Karpas-422 (cell line): ENCODE measurements at regions not wholly inside any gene's neighbourhood (a gene's known extent, or its start where the extent isn't known, plus 50 kb on each side); places are given as distances from the start of the nearest gene placed in this dataset.
A peak's percentile ranks its signal among the peaks of the same experiment; 100 is the strongest.

Source experiments
- DNase-seq: peaks from one replicate; pipeline ENCODE4 v3.0.0-alpha.2; 2015
- H2AFZ ChIP-seq: fragments of 200-600 bp; sonication (generic); 2 replicates; pipeline ENCODE4 v1.6.1; 2014; ENCODE audit warnings: antibody characterized with exemption, low read length, mixed read lengths
- H3K27ac ChIP-seq: fragments of 200-600 bp; sonication (generic); 2 replicates; pipeline ENCODE4 v1.5.1; 2014; ENCODE audit warnings: mild to moderate bottlenecking, low read length, moderate library complexity
- H3K27me3 ChIP-seq: fragments of 200-600 bp; sonication (generic); 2 replicates; pipeline ENCODE4 v1.6.1; 2014; ENCODE audit warnings: low read length, mixed read lengths
- H3K36me3 ChIP-seq: fragments of 200-600 bp; sonication (generic); 2 replicates; pipeline ENCODE4 v1.6.1; 2014; ENCODE audit warnings: low read length, mixed read lengths; ENCODE audit not compliant: insufficient read depth
- H3K4me1 ChIP-seq: fragments of 200-600 bp; sonication (generic); 2 replicates; pipeline ENCODE4 v1.6.1; 2014; ENCODE audit warnings: mild to moderate bottlenecking, low read length, mixed read lengths
- H3K4me2 ChIP-seq: fragments of 200-600 bp; sonication (generic); 2 replicates; pipeline ENCODE4 v1.6.1; 2014; ENCODE audit warnings: low read length, low read depth, mild to moderate bottlenecking; ENCODE audit not compliant: poor library complexity, severe bottlenecking
- H3K4me3 ChIP-seq: fragments of 200-600 bp; sonication (generic); 2 replicates; pipeline ENCODE4 v1.5.1; 2014; ENCODE audit warnings: mild to moderate bottlenecking, antibody characterized with exemption, low read length, mixed read lengths
- H3K79me2 ChIP-seq: fragments of 200-600 bp; sonication (generic); 2 replicates; pipeline ENCODE4 v1.6.1; 2014; ENCODE audit warnings: mild to moderate bottlenecking, low read length, mixed read lengths
- H3K9ac ChIP-seq: fragments of 200-600 bp; sonication (generic); 2 replicates; pipeline ENCODE4 v1.6.0; 2014; ENCODE audit warnings: low read length
- H3K9me2 ChIP-seq: fragments of 200-600 bp; sonication (generic), shearing (Covaris generic); replicated peaks from 2 replicates; pipeline ENCODE4 v1.6.0; 2014; ENCODE audit warnings: mild to moderate bottlenecking, low read length, moderate library complexity; ENCODE audit not compliant: insufficient read depth
- H3K9me3 ChIP-seq: fragments of 300-700, 200-600 bp; sonication (generic); 2 replicates; pipeline ENCODE4 v1.6.1; 2014; ENCODE audit warnings: low read length, mixed read lengths
- H4K20me1 ChIP-seq: fragments of 200-600 bp; sonication (generic); 2 replicates; pipeline ENCODE4 v1.6.1; 2014; ENCODE audit warnings: mild to moderate bottlenecking, antibody characterized with exemption, low read length, low read depth; ENCODE audit not compliant: insufficient read depth

DNA sequence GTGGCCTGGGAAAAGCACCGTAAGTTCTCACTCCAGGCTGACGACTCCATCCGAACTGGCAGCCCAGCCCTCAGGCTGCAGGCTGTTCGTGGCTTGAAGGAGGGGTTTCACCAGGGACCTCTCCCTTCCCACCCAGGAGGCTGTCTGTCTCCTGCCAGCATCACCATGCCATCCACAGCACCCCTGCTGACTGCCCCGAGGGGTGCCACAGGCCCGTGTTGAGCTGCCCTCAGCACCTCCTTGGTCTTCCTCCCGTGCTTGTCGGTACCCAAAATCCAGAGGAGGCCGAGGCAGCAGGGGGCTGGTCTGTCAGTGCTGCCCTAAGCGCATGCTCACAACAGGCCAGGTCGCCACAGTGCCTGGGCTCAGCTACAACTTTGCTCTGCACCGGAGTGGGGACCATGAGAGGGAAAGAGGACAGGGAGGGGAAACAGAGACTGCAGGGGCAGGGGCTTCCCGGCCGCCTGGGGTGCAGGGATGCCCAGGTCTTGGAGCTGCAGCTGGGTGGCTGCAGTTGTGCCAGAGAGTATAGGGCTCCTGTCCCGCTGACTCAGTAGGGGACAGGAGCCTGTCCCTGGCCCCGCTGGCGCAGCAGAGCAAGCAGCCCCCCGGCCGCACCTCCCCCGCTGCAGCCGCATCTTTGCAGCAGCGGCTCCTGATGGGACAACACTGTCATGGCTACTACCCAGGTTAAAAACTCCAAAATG, 963.7 kb upstream of the CRIM1 start:
- DNase-seq: no peak
- H3K4me3 ChIP-seq: no peak overlapping the region
- H3K27ac ChIP-seq: no peak overlapping the region
- H3K9me2 ChIP-seq: no peaks in the 10 kb centered on the region
- no peak overlapping the region for H2AFZ ChIP-seq
- no peaks in the 10 kb centered on the region for H3K27me3 ChIP-seq
- 0 out of 2 replicates have a peak, but pooled peaks cover 3% of the 10 kb centered on the region for H3K9me3 ChIP-seq
- no peaks in the 10 kb centered on the region for H3K4me1 ChIP-seq
- H3K79me2 ChIP-seq: no peaks in the 10 kb centered on the region
- H3K36me3 ChIP-seq: no peaks in the 10 kb centered on the region
- H3K9ac ChIP-seq: no peak overlapping the region
- H3K4me2 ChIP-seq: no peak overlapping the region
- no peaks in the 10 kb centered on the region for H4K20me1 ChIP-seq

DNA sequence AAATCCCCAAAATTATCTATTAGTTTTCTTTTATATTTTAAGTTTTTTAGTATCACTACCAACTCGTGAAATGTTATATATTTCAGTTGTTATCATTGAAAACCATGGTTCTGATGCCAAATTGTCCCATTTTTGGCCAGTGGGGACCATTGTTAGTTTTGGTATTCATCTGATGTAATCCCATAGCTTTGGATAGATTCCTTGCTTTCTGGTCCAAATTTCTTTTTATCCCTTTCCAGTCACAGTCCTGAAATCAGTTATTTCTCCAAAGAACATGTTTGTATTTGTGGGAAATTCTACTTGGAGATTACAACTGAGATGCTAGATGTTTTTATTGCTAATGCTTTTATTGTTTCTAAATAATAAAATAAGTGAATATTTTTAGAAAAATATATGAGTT, 976.8 kb upstream of the CRIM1 start:
- H3K4me3 ChIP-seq: no peak overlapping the region
- H3K4me1 ChIP-seq: no peaks in the 10 kb centered on the region
- H3K4me2 ChIP-seq: no peak overlapping the region
- no peak for DNase-seq
- H3K9me2 ChIP-seq: no peaks in the 10 kb centered on the region
- H4K20me1 ChIP-seq: no peaks in the 10 kb centered on the region
- H3K9ac ChIP-seq: no peak overlapping the region
- no peaks in the 10 kb centered on the region for H3K36me3 ChIP-seq
- no peaks in the 10 kb centered on the region for H3K27me3 ChIP-seq
- H3K79me2 ChIP-seq: no peaks in the 10 kb centered on the region
- H3K27ac ChIP-seq: no peak overlapping the region
- H2AFZ ChIP-seq: no peak overlapping the region
- 0 out of 2 replicates have a peak, but pooled peaks cover 3% of the 10 kb centered on the region for H3K9me3 ChIP-seq

DNA sequence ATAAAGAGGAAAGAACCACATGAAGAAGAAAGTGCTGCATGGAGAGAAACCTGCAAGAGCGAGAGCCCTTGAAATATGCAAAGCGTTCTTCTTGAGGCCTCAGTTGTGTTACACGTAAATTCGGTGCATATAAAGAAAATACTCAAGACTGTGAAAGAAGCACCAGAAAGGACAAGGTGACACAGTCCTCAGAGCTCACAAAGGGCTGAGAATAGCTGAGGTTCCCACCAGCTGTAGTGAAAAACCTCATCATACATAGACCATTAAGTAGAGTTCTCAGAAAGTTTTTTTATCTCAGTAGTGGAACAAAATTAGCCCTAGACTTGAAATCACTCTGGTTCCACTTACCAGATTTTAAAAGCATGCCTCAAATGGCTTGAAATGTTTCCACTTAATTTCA, 980.7 kb upstream of the CRIM1 start:
- H3K4me2 ChIP-seq: no peak overlapping the region
- no peak overlapping the region for H2AFZ ChIP-seq
- H3K9me2 ChIP-seq: no peaks in the 10 kb centered on the region
- no peaks in the 10 kb centered on the region for H4K20me1 ChIP-seq
- no peaks in the 10 kb centered on the region for H3K79me2 ChIP-seq
- no peak overlapping the region for H3K9ac ChIP-seq
- H3K27me3 ChIP-seq: no peaks in the 10 kb centered on the region
- H3K36me3 ChIP-seq: no peaks in the 10 kb centered on the region
- no peak for DNase-seq
- H3K9me3 ChIP-seq: no peaks in the 10 kb centered on the region
- no peak overlapping the region for H3K4me3 ChIP-seq
- H3K4me1 ChIP-seq: no peaks in the 10 kb centered on the region
- H3K27ac ChIP-seq: no peak overlapping the region

DNA sequence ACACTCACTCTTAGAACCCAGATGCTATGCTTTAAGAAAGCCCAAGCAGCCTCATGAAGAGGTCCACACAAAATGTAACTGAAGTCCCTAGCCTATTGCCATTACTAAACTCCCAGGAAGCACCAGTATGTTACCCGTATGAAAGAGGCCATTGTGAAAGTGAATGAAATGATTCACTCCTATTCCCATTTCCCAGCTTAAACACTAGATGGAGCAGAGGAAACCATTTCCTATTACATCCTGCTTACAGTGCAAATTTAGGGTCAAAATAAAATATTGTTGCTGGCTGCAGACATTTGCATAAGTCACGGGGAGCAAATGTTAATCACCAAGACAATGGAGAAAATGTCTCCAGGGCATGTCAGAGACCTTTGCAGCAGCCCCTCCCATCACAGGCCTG, 989.7 kb upstream of the CRIM1 start:
- Histone ChIP-seq H2AFZ (no peak overlapping the region), H3K9ac (no peak overlapping the region), H4K20me1 (no peaks in the 10 kb centered on the region), H3K4me1 (no peaks in the 10 kb centered on the region), H3K36me3 (no peaks in the 10 kb centered on the region), H3K4me3 (no peak overlapping the region), H3K27me3 (no peaks in the 10 kb centered on the region), H3K79me2 (no peaks in the 10 kb centered on the region), H3K27ac (no peak overlapping the region), H3K9me3 (peaks cover 14% of the 10 kb centered on the region; the same call in 1 of the 2 replicates), H3K9me2 (no peaks in the 10 kb centered on the region), H3K4me2 (no peak overlapping the region)
- DNase-seq: no peak

DNA sequence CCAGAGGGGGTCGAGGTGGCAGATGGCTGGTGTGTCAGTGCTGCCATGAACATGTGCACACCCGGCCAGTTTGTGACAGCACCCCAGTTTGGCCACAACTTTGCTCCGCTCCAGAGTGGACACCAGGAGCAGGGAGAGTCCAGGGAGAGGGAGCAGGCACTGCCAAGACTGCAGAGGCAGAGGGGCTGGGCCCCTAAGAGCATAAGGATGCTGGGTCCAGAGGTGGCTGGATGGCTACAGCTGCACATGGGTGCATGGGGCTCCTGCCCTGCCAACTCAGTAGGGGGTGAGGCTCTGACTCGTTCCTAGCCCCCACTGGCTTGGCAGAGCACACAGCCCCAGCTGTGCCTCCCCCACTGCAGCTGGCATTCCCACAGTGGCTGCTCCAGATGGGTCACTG, 999.2 kb upstream of the CRIM1 start:
- Histone ChIP-seq H3K9ac (no peak overlapping the region), H3K4me1 (no peaks in the 10 kb centered on the region), H3K27ac (no peak overlapping the region), H3K9me2 (no peaks in the 10 kb centered on the region), H3K9me3 (peaks cover 10% of the 10 kb centered on the region; the same call in 1 of the 2 replicates), H2AFZ (no peak overlapping the region), H3K4me2 (no peak overlapping the region), H3K27me3 (no peaks in the 10 kb centered on the region), H3K79me2 (no peaks in the 10 kb centered on the region), H4K20me1 (no peaks in the 10 kb centered on the region), H3K36me3 (no peaks in the 10 kb centered on the region), H3K4me3 (no peak overlapping the region)
- no peak for DNase-seq

DNA sequence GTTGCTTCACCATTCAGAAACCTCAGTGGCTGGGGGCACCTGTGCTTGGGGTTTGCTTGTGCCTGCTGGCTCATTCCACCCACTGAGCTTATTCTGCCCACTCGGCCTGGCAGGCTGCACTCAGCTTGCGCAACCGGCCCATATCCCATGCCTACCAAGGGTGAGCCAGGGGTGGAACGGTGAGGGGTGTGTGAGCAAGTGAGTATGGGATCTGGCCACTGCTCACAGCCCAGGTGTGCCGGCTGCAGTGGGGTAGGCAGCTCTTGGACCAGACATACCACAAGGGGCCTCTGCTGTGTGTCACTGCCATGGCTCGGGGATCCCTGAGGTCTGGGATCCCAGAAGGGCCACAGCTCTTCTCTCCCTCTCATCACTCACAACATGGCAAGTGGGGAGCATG, 1000.5 kb upstream of the CRIM1 start:
- no peaks in the 10 kb centered on the region for H3K27me3 ChIP-seq
- H4K20me1 ChIP-seq: no peaks in the 10 kb centered on the region
- H3K4me1 ChIP-seq: no peaks in the 10 kb centered on the region
- peaks cover 10% of the 10 kb centered on the region; the same call in 1 of the 2 replicates for H3K9me3 ChIP-seq
- H3K36me3 ChIP-seq: no peaks in the 10 kb centered on the region
- H3K4me3 ChIP-seq: no peak overlapping the region
- no peaks in the 10 kb centered on the region for H3K79me2 ChIP-seq
- H2AFZ ChIP-seq: no peak overlapping the region
- H3K4me2 ChIP-seq: no peak overlapping the region
- H3K9ac ChIP-seq: no peak overlapping the region
- no peaks in the 10 kb centered on the region for H3K9me2 ChIP-seq
- no peak overlapping the region for H3K27ac ChIP-seq
- no peak for DNase-seq

DNA sequence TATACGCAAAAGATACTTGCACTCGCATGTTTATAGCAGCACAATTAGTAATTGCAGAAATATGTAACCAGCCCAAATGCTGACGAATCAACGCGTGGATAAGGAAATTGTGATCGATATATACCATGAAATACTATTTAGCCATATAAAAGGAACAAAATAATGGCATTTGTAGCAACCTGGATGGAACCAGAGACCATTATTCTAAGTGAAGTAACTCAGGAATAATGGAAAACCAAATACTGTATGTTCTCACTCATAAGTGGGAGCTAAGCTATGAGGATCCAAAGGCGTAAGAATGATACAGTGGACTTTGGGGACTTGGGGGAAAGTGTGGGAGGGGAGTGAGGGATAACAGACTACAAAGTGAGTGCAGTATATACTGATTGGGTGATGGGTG, 1008.0 kb upstream of the CRIM1 start:
- Histone ChIP-seq H4K20me1 (no peaks in the 10 kb centered on the region), H3K4me1 (no peaks in the 10 kb centered on the region), H3K4me3 (no peak overlapping the region), H3K27me3 (no peaks in the 10 kb centered on the region), H3K79me2 (no peaks in the 10 kb centered on the region), H3K9me3 (no peaks in the 10 kb centered on the region; the same call in 1 of the 2 replicates), H3K27ac (no peak overlapping the region), H3K36me3 (no peaks in the 10 kb centered on the region), H3K4me2 (no peak overlapping the region), H3K9me2 (no peaks in the 10 kb centered on the region), H2AFZ (no peak overlapping the region), H3K9ac (no peak overlapping the region)
- DNase-seq: no peak

DNA sequence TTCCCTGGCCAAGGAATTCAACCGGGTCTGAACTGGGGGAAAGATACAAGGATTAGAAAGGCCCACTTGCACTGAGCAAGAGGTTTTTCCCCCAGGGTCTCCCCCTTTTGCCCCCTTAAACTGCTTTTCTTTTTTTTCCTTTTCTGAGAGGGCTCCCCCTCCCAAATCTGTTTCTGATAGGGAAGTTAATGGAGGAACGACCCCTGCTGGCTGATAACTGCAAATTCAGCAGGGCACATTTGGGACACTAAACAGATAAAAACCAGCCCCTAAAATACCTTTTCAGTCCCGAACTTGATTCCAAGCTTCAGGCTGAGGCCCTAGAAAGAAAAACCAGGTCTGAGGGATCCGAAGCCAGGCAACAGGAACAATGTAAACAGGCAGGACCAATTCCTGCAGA, 1012.4 kb upstream of the CRIM1 start:
- Histone ChIP-seq H3K27me3 (no peaks in the 10 kb centered on the region), H3K36me3 (no peaks in the 10 kb centered on the region), H3K4me3 (no peak overlapping the region), H3K9me2 (no peaks in the 10 kb centered on the region), H3K79me2 (no peaks in the 10 kb centered on the region), H3K4me2 (no peak overlapping the region), H2AFZ (no peak overlapping the region), H4K20me1 (no peaks in the 10 kb centered on the region), H3K4me1 (no peaks in the 10 kb centered on the region), H3K27ac (no peak overlapping the region), H3K9me3 (no peaks in the 10 kb centered on the region; the same call in 1 of the 2 replicates), H3K9ac (no peak overlapping the region)
- peak; percentile 53 for DNase-seq
